DOHH2 (cell line): ENCODE measurements at regions not wholly inside any gene's neighbourhood (a gene's known extent, or its start where the extent isn't known, plus 50 kb on each side); places are given as distances from the start of the nearest gene placed in this dataset.

Experiments used
- H3F3A ChIP-seq: fragments of 200-600 bp; sonication (generic), shearing (Covaris generic); 2 replicates; pipeline ENCODE4 v1.6.0; 2016; ENCODE audit warnings: antibody characterized with exemption, mild to moderate bottlenecking; ENCODE audit not compliant: control insufficient read depth, insufficient read depth
- H3K27ac ChIP-seq: fragments of 200-600 bp; sonication (generic); 2 replicates; pipeline ENCODE4 v1.5.1; 2014; ENCODE audit warnings: low read depth, mild to moderate bottlenecking, low read length, moderate library complexity
- H3K27me3 ChIP-seq: fragments of 200-600 bp; sonication (generic); 2 replicates; pipeline ENCODE4 v1.6.1; 2014; ENCODE audit warnings: mild to moderate bottlenecking, low read length, mixed read lengths; ENCODE audit not compliant: control insufficient read depth
- H3K36me3 ChIP-seq: fragments of 200-600 bp; sonication (generic); 2 replicates; pipeline ENCODE4 v1.6.1; 2014; ENCODE audit warnings: mild to moderate bottlenecking, low read length, moderate library complexity, mixed read lengths; ENCODE audit not compliant: control insufficient read depth
- H3K4me1 ChIP-seq: fragments of 200-600 bp; sonication (generic); 2 replicates; pipeline ENCODE4 v1.6.1; 2014; ENCODE audit warnings: mild to moderate bottlenecking, low read length, mixed read lengths; ENCODE audit not compliant: control insufficient read depth
- H3K4me2 ChIP-seq: fragments of 200-600 bp; sonication (generic); 2 replicates; pipeline ENCODE4 v1.6.0; 2014; ENCODE audit warnings: mild to moderate bottlenecking, low read length, moderate library complexity
- H3K4me3 ChIP-seq: fragments of 200-600 bp; sonication (generic); 2 replicates; pipeline ENCODE4 v1.5.1; 2014; ENCODE audit warnings: mild to moderate bottlenecking, low read length, mixed read lengths
- H3K79me2 ChIP-seq: fragments of 200-600 bp; sonication (generic); 2 replicates; pipeline ENCODE4 v1.6.1; 2014; ENCODE audit warnings: mild to moderate bottlenecking, low read length, mixed read lengths; ENCODE audit not compliant: control insufficient read depth
- H3K9me2 ChIP-seq: fragments of 200-600 bp; sonication (generic); replicated peaks from 2 replicates; pipeline ENCODE4 v1.6.1; 2014; ENCODE audit warnings: mild to moderate bottlenecking, low read length, mixed read lengths; ENCODE audit not compliant: control insufficient read depth
- H3K9me3 ChIP-seq: fragments of 200-600 bp; sonication (generic); 2 replicates; pipeline ENCODE4 v1.6.1; 2014; ENCODE audit warnings: antibody characterized with exemption, low read length, mixed read lengths; ENCODE audit not compliant: control insufficient read depth, insufficient read depth
- H4K20me1 ChIP-seq: fragments of 200-600 bp; sonication (generic); 2 replicates; pipeline ENCODE4 v1.6.0; 2014; ENCODE audit warnings: low read depth, mild to moderate bottlenecking, antibody characterized with exemption, low read length, moderate library complexity; ENCODE audit not compliant: control insufficient read depth, insufficient read depth
- EZH2phosphoT487 ChIP-seq: fragments of 200-600 bp; sonication (generic); IDR thresholded peaks from 2 replicates; pipeline ENCODE4 v1.6.1; 2017; ENCODE audit warnings: borderline replicate concordance, mild to moderate bottlenecking, antibody characterized with exemption, low read length, moderate library complexity, mixed read lengths
- TF ChIP-seq, protein P1 (sequence below): fragments of 200-600 bp; sonication (generic); IDR thresholded peaks from one replicate; pipeline ENCODE4 v1.5.1; 2014; ENCODE audit warnings: antibody characterized with exemption, mild to moderate bottlenecking, low read depth, low read length; ENCODE audit not compliant: poor library complexity, severe bottlenecking

DNA sequence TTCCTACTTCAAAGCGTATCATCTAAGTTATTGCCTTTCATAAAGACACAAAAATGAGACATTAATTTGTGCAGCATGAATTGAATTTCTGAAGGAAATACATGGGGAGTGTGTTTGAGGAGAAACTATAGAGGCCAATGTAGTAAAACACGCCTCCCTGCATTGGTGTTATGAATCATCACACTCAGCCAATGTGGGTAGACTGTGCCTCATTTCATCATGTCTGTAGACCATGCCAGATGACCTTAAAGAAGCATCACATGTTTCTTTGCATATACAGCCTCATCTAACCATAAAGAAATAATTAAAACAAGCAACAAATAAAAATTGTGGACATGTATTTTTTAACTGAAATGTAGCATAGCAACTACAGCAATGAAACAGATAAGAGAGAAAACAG is 486.0 kb upstream of the ADAMTS9 start:
- H3K27me3 ChIP-seq: no peaks in the 10 kb centered on the region
- no peaks in the 10 kb centered on the region for H3K36me3 ChIP-seq
- H3K4me2 ChIP-seq: no peak overlapping the region
- no peaks in the 10 kb centered on the region for H3K9me2 ChIP-seq
- H3K9me3 ChIP-seq: no peaks in the 10 kb centered on the region
- H3K4me1 ChIP-seq: no peaks in the 10 kb centered on the region
- no peak for TF ChIP-seq EZH2phosphoT487
- TF ChIP-seq, protein P1, sequence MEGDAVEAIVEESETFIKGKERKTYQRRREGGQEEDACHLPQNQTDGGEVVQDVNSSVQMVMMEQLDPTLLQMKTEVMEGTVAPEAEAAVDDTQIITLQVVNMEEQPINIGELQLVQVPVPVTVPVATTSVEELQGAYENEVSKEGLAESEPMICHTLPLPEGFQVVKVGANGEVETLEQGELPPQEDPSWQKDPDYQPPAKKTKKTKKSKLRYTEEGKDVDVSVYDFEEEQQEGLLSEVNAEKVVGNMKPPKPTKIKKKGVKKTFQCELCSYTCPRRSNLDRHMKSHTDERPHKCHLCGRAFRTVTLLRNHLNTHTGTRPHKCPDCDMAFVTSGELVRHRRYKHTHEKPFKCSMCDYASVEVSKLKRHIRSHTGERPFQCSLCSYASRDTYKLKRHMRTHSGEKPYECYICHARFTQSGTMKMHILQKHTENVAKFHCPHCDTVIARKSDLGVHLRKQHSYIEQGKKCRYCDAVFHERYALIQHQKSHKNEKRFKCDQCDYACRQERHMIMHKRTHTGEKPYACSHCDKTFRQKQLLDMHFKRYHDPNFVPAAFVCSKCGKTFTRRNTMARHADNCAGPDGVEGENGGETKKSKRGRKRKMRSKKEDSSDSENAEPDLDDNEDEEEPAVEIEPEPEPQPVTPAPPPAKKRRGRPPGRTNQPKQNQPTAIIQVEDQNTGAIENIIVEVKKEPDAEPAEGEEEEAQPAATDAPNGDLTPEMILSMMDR: no peak
- no peaks in the 10 kb centered on the region for H3K79me2 ChIP-seq
- no peaks in the 10 kb centered on the region for H3F3A ChIP-seq
- no peak overlapping the region for H3K4me3 ChIP-seq
- H4K20me1 ChIP-seq: no peaks in the 10 kb centered on the region
- H3K27ac ChIP-seq: no peak overlapping the region

DNA sequence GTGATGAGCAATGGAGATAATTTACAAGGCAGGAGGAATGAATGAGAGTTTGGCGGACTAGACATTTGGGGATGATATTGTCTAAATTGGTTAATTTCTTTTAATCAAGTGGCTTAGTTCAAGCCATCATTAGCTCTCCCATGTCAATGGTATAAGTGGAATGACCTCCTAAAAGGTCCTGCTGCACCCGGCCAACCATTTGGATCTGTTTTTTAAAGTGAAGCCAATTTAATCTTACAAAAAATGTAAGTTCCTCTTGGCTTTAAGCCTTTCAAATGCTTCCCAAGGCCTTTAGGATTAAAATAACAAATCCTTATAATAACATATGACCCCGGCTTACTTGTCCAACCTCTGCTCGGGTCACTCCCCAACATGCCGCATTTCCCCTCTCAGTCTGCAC is 484.4 kb upstream of the ADAMTS9 start:
- H3K79me2 ChIP-seq: no peaks in the 10 kb centered on the region
- TF ChIP-seq, protein P1: no peak
- TF ChIP-seq EZH2phosphoT487: no peak
- H3F3A ChIP-seq: no peaks in the 10 kb centered on the region
- no peaks in the 10 kb centered on the region for H3K36me3 ChIP-seq
- no peaks in the 10 kb centered on the region for H3K4me1 ChIP-seq
- H3K4me3 ChIP-seq: no peak overlapping the region
- no peaks in the 10 kb centered on the region for H4K20me1 ChIP-seq
- no peaks in the 10 kb centered on the region for H3K9me3 ChIP-seq
- H3K9me2 ChIP-seq: no peaks in the 10 kb centered on the region
- H3K27me3 ChIP-seq: no peaks in the 10 kb centered on the region
- H3K27ac ChIP-seq: no peak overlapping the region
- H3K4me2 ChIP-seq: no peak overlapping the region

DNA sequence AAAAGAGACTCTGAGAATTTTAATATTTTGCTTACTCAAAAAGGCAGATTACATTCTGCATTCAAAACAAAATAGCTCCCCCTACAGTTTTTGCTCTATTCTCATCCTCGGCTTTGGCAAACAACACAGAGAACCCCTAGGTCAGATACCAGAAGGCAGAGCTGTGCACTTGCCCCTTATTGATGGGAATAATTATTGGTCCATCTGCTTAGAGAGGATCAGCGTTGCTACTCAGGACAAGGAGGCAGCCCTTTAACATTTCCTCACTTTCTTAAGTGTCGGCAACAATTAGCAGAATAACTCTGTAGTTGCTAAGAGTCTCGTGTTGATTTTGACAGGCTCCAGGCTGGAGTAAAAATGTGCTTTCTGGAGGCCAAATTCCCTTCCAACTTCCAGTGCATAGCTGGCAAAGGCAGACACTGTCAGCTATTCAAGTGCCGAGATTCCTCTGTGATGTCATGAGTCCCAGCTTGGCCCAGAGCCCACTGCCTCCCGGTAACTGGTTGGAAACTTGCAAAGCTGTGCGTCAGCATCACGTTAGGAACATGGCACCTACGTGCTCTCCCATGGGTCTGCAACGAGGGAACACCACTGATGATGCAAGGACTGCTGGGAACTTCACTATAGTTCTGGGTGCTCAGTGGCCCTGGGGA is 482.7 kb upstream of the ADAMTS9 start:
- H3F3A ChIP-seq: no peaks in the 10 kb centered on the region
- no peak overlapping the region for H3K4me2 ChIP-seq
- no peaks in the 10 kb centered on the region for H3K9me3 ChIP-seq
- H3K4me3 ChIP-seq: no peak overlapping the region
- no peaks in the 10 kb centered on the region for H3K9me2 ChIP-seq
- no peak overlapping the region for H3K27ac ChIP-seq
- no peaks in the 10 kb centered on the region for H3K79me2 ChIP-seq
- TF ChIP-seq EZH2phosphoT487: no peak
- TF ChIP-seq, protein P1: no peak
- H3K36me3 ChIP-seq: no peaks in the 10 kb centered on the region
- H4K20me1 ChIP-seq: no peaks in the 10 kb centered on the region
- no peaks in the 10 kb centered on the region for H3K27me3 ChIP-seq
- no peaks in the 10 kb centered on the region for H3K4me1 ChIP-seq

DNA sequence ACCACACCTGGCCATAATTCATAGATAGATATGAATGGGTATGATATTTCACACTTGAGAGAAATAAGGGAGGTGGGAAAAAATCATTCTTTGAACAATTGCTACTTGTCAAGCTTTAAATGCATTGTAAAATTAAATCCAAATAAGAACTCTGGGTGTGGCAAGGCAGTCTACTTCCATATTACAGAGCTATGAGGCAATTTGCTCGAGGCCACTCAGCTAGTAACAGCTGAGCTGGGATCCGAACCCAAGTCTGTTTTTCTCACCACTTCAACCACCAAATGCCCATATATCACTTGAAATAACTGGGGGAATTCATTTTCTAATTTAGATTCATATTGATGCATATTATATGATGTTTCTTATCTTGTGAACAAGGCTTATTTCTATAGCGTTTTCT is 482.2 kb upstream of the ADAMTS9 start:
- no peaks in the 10 kb centered on the region for H3F3A ChIP-seq
- no peak for TF ChIP-seq EZH2phosphoT487
- TF ChIP-seq, protein P1: no peak
- no peaks in the 10 kb centered on the region for H3K27me3 ChIP-seq
- no peaks in the 10 kb centered on the region for H3K4me1 ChIP-seq
- H3K27ac ChIP-seq: no peak overlapping the region
- no peaks in the 10 kb centered on the region for H3K9me2 ChIP-seq
- no peak overlapping the region for H3K4me3 ChIP-seq
- H3K79me2 ChIP-seq: no peaks in the 10 kb centered on the region
- no peaks in the 10 kb centered on the region for H3K36me3 ChIP-seq
- no peaks in the 10 kb centered on the region for H4K20me1 ChIP-seq
- no peaks in the 10 kb centered on the region for H3K9me3 ChIP-seq
- H3K4me2 ChIP-seq: no peak overlapping the region
